GM18498 (cell line): ENCODE measurements at regions not wholly inside any gene's neighbourhood (a gene's known extent, or its start where the extent isn't known, plus 50 kb on each side); places are given as distances from the start of the nearest gene placed in this dataset.
A peak's percentile ranks its signal among the peaks of the same experiment; 100 is the strongest.

Experiments used
- ATAC-seq: cut with Tn5 transposase; IDR thresholded peaks from one replicate; pipeline ENCODE4 v1.9.1; 2021; ENCODE audit warnings: mild to moderate bottlenecking, moderate library complexity; ENCODE audit not compliant: unreplicated experiment

GRCh38 chr10:92747066-92747465 is 57.3 kb downstream of the HHEX start:
- ATAC-seq, result no peak

- no peak for ATAC-seq
Observed at GRCh38 chr10:92747600-92747999, 57.8 kb downstream of the HHEX start.

- no peak for ATAC-seq
Observed at GRCh38 chr10:92750791-92751533, 61.2 kb downstream of the HHEX start.

GRCh38 chr10:92751534-92751811 is 61.7 kb downstream of the HHEX start:
- ATAC-seq, result no peak

- no peak for ATAC-seq
Observed at GRCh38 chr10:92751827-92752226, 62.1 kb downstream of the HHEX start.

GRCh38 chr10:92753865-92754264 is 64.1 kb downstream of the HHEX start:
- no peak for ATAC-seq

- ATAC-seq, result no peak
Observed at GRCh38 chr10:92755725-92756124, 66.0 kb downstream of the HHEX start.

- ATAC-seq, result peak; percentile 88
Observed at GRCh38 chr10:92756201-92757065, 66.7 kb downstream of the HHEX start.

GRCh38 chr10:92757066-92757710 is 67.4 kb downstream of the HHEX start:
- peak; percentile 76 for ATAC-seq

GRCh38 chr10:92757711-92758104 is 68.0 kb downstream of the HHEX start:
- no peak for ATAC-seq

GRCh38 chr10:92758594-92758993 is 68.8 kb downstream of the HHEX start:
- no peak for ATAC-seq

- no peak for ATAC-seq
Observed at GRCh38 chr10:92760609-92761008, 70.9 kb downstream of the HHEX start.

- no peak for ATAC-seq
Observed at GRCh38 chr10:92761571-92761970, 71.8 kb downstream of the HHEX start.

- ATAC-seq, result no peak
Observed at GRCh38 chr10:92763634-92764155, 73.9 kb downstream of the HHEX start.

GRCh38 chr10:92766451-92766850 is 76.7 kb downstream of the HHEX start:
- no peak for ATAC-seq

- no peak for ATAC-seq
Observed at GRCh38 chr10:92768104-92768503, 78.3 kb downstream of the HHEX start.

GRCh38 chr10:92773776-92774175 is 74.5 kb upstream of the EXOC6 start:
- no peak for ATAC-seq

GRCh38 chr10:92778091-92778490 is 70.2 kb upstream of the EXOC6 start:
- no peak for ATAC-seq

GRCh38 chr10:92785118-92785517 is 63.2 kb upstream of the EXOC6 start:
- ATAC-seq, result no peak

- ATAC-seq, result no peak
Observed at GRCh38 chr10:92787557-92788152, 60.7 kb upstream of the EXOC6 start.

GRCh38 chr10:92789067-92789466 is 59.3 kb upstream of the EXOC6 start:
- ATAC-seq, result no peak
